NCI-H2029 (cell line): ENCODE measurements at regions not wholly inside any gene's neighbourhood (a gene's known extent, or its start where the extent isn't known, plus 50 kb on each side); places are given as distances from the start of the nearest gene placed in this dataset.
A peak's percentile ranks its signal among the peaks of the same experiment; 100 is the strongest.
"Not testable (repeated sequence)": the region's sequence is repeated elsewhere in the genome, so short reads cannot be mapped to it uniquely, and the experiment has no call there.

ENCODE experiments used
- DNase-seq: peaks from one replicate; lab custom pipeline; 2025; lab: John Stamatoyannopoulos, UW

- DNase-seq: no peak
Observed at GRCh38 chr1:228941666-228942065, 206.4 kb downstream of the RHOU start.

- no peak for DNase-seq
Observed at GRCh38 chr1:228943436-228943835, 208.2 kb downstream of the RHOU start.

- no peak for DNase-seq
Observed at GRCh38 chr1:228944296-228944695, 209.0 kb downstream of the RHOU start.

- DNase-seq: no peak
Observed at GRCh38 chr1:228944935-228945371, 209.7 kb downstream of the RHOU start.

GRCh38 chr1:228945885-228946284 is 210.6 kb downstream of the RHOU start:
- no peak for DNase-seq

- DNase-seq: not testable (repeated sequence)
Observed at GRCh38 chr1:228949617-228950016, 214.3 kb downstream of the RHOU start.

- peak; percentile 28 for DNase-seq
Observed at GRCh38 chr1:228953207-228953606, 217.9 kb downstream of the RHOU start.

- not testable (repeated sequence) for DNase-seq
Observed at GRCh38 chr1:228953808-228954207, 218.5 kb downstream of the RHOU start.

GRCh38 chr1:228955691-228956090 is 220.4 kb downstream of the RHOU start:
- no peak for DNase-seq

- DNase-seq: no peak
Observed at GRCh38 chr1:228956864-228957263, 221.6 kb downstream of the RHOU start.

GRCh38 chr1:228957535-228957934 is 222.3 kb downstream of the RHOU start:
- DNase-seq: no peak

- DNase-seq: no peak
Observed at GRCh38 chr1:228958121-228958520, 222.8 kb downstream of the RHOU start.

GRCh38 chr1:228958741-228959140 is 223.5 kb downstream of the RHOU start:
- DNase-seq: no peak

- DNase-seq: no peak
Observed at GRCh38 chr1:228960705-228961104, 225.4 kb downstream of the RHOU start.

- no peak for DNase-seq
Observed at GRCh38 chr1:228961511-228961910, 226.2 kb downstream of the RHOU start.

GRCh38 chr1:228963795-228964177 is 228.5 kb downstream of the RHOU start:
- no peak for DNase-seq

- DNase-seq: no peak
Observed at GRCh38 chr1:228964178-228965089, 229.2 kb downstream of the RHOU start.

GRCh38 chr1:228968891-228969606 is 233.8 kb downstream of the RHOU start:
- DNase-seq: no peak

GRCh38 chr1:228969953-228970800 is 234.9 kb downstream of the RHOU start:
- DNase-seq: no peak

GRCh38 chr1:228972576-228972975 is 237.3 kb downstream of the RHOU start:
- DNase-seq: no peak

GRCh38 chr1:228974273-228974672 is 239.0 kb downstream of the RHOU start:
- DNase-seq: no peak

GRCh38 chr1:228975238-228975907 is 240.1 kb downstream of the RHOU start:
- DNase-seq: no peak
